ENCODE measurements at regions not wholly inside any gene's neighbourhood (a gene's known extent, or its start where the extent isn't known, plus 50 kb on each side); places are given as distances from the start of the nearest gene placed in this dataset.

- no peak for TF ChIP-seq CTCF (IDR thresholded peaks at IDR 0.05)
- no peak for TF ChIP-seq POLR2A (IDR thresholded peaks at IDR 0.05)
Measured at GRCh38 chr11:129557421-129557820, 181.8 kb downstream of the BARX2 start.

All from thyroid gland (tissue), 4 donors.